ENCODE measurements at regions not wholly inside any gene's neighbourhood (a gene's known extent, or its start where the extent isn't known, plus 50 kb on each side); places are given as distances from the start of the nearest gene placed in this dataset.
"Not testable (repeated sequence)": the region's sequence is repeated elsewhere in the genome, so short reads cannot be mapped to it uniquely, and the experiment has no call there.

DNA sequence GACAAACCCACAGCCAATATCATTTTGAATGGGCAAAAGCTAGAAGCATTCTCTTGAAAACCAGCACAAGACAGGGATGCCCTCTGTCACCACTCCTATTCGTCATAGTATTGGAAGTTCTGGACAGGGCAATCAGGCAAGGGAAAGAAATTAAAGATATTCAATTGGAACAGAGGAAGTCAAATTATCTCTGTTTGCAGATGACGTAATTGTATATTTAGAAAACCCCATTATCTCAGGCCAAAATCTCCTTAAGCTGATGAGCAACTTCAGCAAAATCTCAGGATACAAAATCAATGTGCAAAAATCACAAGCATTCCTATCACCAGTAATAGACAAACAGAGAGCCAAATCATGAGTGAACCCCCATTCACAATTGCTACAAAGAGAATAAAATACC is 99.1 kb upstream of the SMLR1 start:
- TF ChIP-seq, protein P1, sequence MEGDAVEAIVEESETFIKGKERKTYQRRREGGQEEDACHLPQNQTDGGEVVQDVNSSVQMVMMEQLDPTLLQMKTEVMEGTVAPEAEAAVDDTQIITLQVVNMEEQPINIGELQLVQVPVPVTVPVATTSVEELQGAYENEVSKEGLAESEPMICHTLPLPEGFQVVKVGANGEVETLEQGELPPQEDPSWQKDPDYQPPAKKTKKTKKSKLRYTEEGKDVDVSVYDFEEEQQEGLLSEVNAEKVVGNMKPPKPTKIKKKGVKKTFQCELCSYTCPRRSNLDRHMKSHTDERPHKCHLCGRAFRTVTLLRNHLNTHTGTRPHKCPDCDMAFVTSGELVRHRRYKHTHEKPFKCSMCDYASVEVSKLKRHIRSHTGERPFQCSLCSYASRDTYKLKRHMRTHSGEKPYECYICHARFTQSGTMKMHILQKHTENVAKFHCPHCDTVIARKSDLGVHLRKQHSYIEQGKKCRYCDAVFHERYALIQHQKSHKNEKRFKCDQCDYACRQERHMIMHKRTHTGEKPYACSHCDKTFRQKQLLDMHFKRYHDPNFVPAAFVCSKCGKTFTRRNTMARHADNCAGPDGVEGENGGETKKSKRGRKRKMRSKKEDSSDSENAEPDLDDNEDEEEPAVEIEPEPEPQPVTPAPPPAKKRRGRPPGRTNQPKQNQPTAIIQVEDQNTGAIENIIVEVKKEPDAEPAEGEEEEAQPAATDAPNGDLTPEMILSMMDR (IDR thresholded peaks at IDR 0.05) = not testable (repeated sequence)
- TF ChIP-seq POLR2A (IDR thresholded peaks at IDR 0.05) = not testable (repeated sequence)
